Stomach (tissue), 8 donors: ENCODE measurements at regions not wholly inside any gene's neighbourhood (a gene's known extent, or its start where the extent isn't known, plus 50 kb on each side); places are given as distances from the start of the nearest gene placed in this dataset.

ENCODE experiments used
- DNase-seq, 2 donors: peaks; one replicate each; pipeline versions ENCODE4 v3.0.0 to v3.0.0-alpha.2; 2013 to 2019
- H3K27ac ChIP-seq, 5 donors: fragments of 200-600 bp in 4 of 5; sonication (generic) in 4 of 5; one replicate each; pipeline ENCODE4 v1.5.1; 2013 to 2019; ENCODE audit warnings: mild to moderate bottlenecking in 1 of 5, moderate library complexity in 1 of 5
- H3K27me3 ChIP-seq, 3 donors: fragments of 200-600 bp; sonication (generic); one replicate each; pipeline ENCODE4 v1.5.1; 2017 to 2019; ENCODE audit warnings: mixed run types in 1 of 3
- H3K36me3 ChIP-seq, 4 donors: fragments of 200-600 bp; sonication (generic); 1 replicate in 3 of 4; 2 replicates in 1 of 4; pipeline ENCODE4 v1.5.1; 2016 to 2019
- H3K4me1 ChIP-seq, 4 donors: fragments of 200-600 bp; sonication (generic); one replicate each; pipeline ENCODE4 v1.5.1; 2016 to 2019
- H3K4me3 ChIP-seq, 4 donors: fragments of 200-600 bp; sonication (generic) in 3 of 4; one replicate each; pipeline ENCODE4 v1.5.1; 2016 to 2019; ENCODE audit warnings: mild to moderate bottlenecking in 1 of 4
- H3K9me3 ChIP-seq, 4 donors: fragments of 200-600 bp; sonication (generic); one replicate each; pipeline ENCODE4 v1.5.1; 2016 to 2019
- CTCF ChIP-seq, 7 experiments: fragments of 450-650 bp in 4 of 7; fragments of 200-600 bp in 3 of 7; sonication (generic) in 3 of 7; IDR thresholded peaks; one replicate each; pipeline ENCODE4 v1.5.1; 2016 to 2019; ENCODE audit warnings: antibody characterized with exemption in 7 of 7, control low read depth in 2 of 7, mild to moderate bottlenecking in 1 of 7
- EP300 ChIP-seq: sonication (generic); formaldehyde crosslinking; IDR thresholded peaks from one replicate; pipeline ENCODE4 v1.6.1; 2017; ENCODE audit warnings: antibody characterized with exemption
- POLR2A ChIP-seq, 4 donors: fragments of 450-650 bp; IDR thresholded peaks; one replicate each; pipeline ENCODE4 v1.6.1; 2016; ENCODE audit warnings: antibody characterized with exemption in 4 of 4, control low read depth in 2 of 4, mild to moderate bottlenecking in 1 of 4, moderate library complexity in 1 of 4
- POLR2AphosphoS5 ChIP-seq, 3 donors: sonication (generic); formaldehyde crosslinking; IDR thresholded peaks; one replicate each; pipeline ENCODE4 v1.6.1; 2016; ENCODE audit warnings: antibody characterized with exemption in 3 of 3
- WGBS, 5 donors: extraction: QIAGEN DNeasy Blood & Tissue Kit in 3 of 5; methylation state at CpG; one replicate each; pipeline versions ENCODE4 v1.1.5 to v1.1.7; 2013 to 2018; 5-methylcytosine and 5-hydroxymethylcytosine counted together
- intact Hi-C: fragments of 100-400 bp; cut with DNase I; formaldehyde crosslinking; loops from one replicate; pipeline ENCODE4 v1.15.1; 2023; ENCODE audit warnings: low total_unique reads
- donor health status: healthy with polysubstance abuse.
- donor health status: Bipolar disorder and iron deficiency.
- donor health status: healthy.

GRCh38 chr6:84860920-84861319, 96.5 kb upstream of the TBX18 start:
- Histone ChIP-seq H3K36me3 (no peaks in the 10 kb centered on the region), H3K4me1 (no peaks in the 10 kb centered on the region), H3K9me3 (no peaks in the 10 kb centered on the region), H3K4me3 (no peak overlapping the region), H3K27me3 (no peaks in the 10 kb centered on the region), H3K27ac (no peak overlapping the region)
- 71 to 79% (median 75%) methylated on average over 2 of the region's 2 CpGs for whole genome bisulfite sequencing, 5 donors
- no peak for DNase-seq
- no peak for TF ChIP-seq POLR2A (IDR thresholded peaks at IDR 0.05)
- TF ChIP-seq EP300 = no peak
- TF ChIP-seq CTCF (IDR thresholded peaks at IDR 0.05) = no peak
- TF ChIP-seq POLR2AphosphoS5 (IDR thresholded peaks at IDR 0.05) = no peak
- intact Hi-C loops = no loop called here

- no peaks in the 10 kb centered on the region for H3K4me1 ChIP-seq
- H3K27ac ChIP-seq = no peak overlapping the region
- no peak for TF ChIP-seq POLR2A (IDR thresholded peaks at IDR 0.05)
- no peak for TF ChIP-seq EP300
- TF ChIP-seq POLR2AphosphoS5 (IDR thresholded peaks at IDR 0.05) = no peak
- TF ChIP-seq CTCF (IDR thresholded peaks at IDR 0.05) = no peak
- no peak overlapping the region for H3K4me3 ChIP-seq
- intact Hi-C loops = no loop called here
- WGBS, 5 donors = 78 to 83% (median 80%) methylated on average over 6 of the region's 6 CpGs
- DNase-seq = no peak
- no peaks in the 10 kb centered on the region for H3K27me3 ChIP-seq
- no peaks in the 10 kb centered on the region for H3K36me3 ChIP-seq
- H3K9me3 ChIP-seq = no peaks in the 10 kb centered on the region
Observed at GRCh38 chr6:84860509-84860908, 96.1 kb upstream of the TBX18 start.

GRCh38 chr6:84854811-84855400, 90.5 kb upstream of the TBX18 start:
- DNase-seq = no peak
- TF ChIP-seq POLR2AphosphoS5 (IDR thresholded peaks at IDR 0.05) = no peak
- TF ChIP-seq POLR2A (IDR thresholded peaks at IDR 0.05) = no peak
- no peak for TF ChIP-seq CTCF (IDR thresholded peaks at IDR 0.05)
- no peak for TF ChIP-seq EP300
- Histone ChIP-seq H3K4me3 (no peak overlapping the region), H3K27me3 (no peaks in the 10 kb centered on the region), H3K9me3 (no peaks in the 10 kb centered on the region), H3K36me3 (no peaks in the 10 kb centered on the region), H3K4me1 (no peaks in the 10 kb centered on the region), H3K27ac (no peak overlapping the region)
- 54 to 63% (median 60%) methylated on average over 8 of the region's 8 CpGs for WGBS, 5 donors
- intact Hi-C loops = no loop called here

GRCh38 chr6:84853901-84854300, 89.5 kb upstream of the TBX18 start:
- H3K27ac ChIP-seq = no peak overlapping the region
- H3K4me3 ChIP-seq = no peak overlapping the region
- H3K4me1 ChIP-seq = no peaks in the 10 kb centered on the region
- no peaks in the 10 kb centered on the region for H3K36me3 ChIP-seq
- H3K9me3 ChIP-seq = no peaks in the 10 kb centered on the region
- H3K27me3 ChIP-seq = no peaks in the 10 kb centered on the region
- TF ChIP-seq POLR2A (IDR thresholded peaks at IDR 0.05) (no peak), CTCF (IDR thresholded peaks at IDR 0.05) (no peak), EP300 (no peak), POLR2AphosphoS5 (IDR thresholded peaks at IDR 0.05) (no peak)
- intact Hi-C loops = no loop called here
- DNase-seq = no peak
